ENCODE measurements at regions not wholly inside any gene's neighbourhood (a gene's known extent, or its start where the extent isn't known, plus 50 kb on each side); places are given as distances from the start of the nearest gene placed in this dataset.

DNA sequence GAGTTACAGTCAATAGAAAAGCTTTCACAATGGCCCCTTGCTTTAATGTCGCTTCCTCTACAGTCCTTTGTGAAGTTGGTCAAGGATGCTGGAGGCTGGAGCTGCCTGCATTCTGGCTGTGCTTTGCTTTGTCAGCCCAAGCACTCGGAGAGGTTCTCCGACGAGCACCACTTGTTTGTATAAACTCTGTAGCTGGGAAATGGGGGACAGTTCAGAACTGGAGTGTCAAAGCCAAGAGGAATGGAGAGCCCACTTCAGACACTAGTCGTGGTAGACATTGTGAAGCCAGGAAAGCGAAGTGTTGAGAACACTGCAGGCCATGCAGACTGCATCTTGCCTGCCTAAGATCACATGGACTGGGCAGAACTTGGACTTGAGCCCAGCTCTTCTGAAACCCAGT is 330.3 kb downstream of the GADD45G start:
- Histone ChIP-seq H3K79me2 (ENCODE audit: low read length) (no peaks in the 10 kb centered on the region), H3K4me1 (ENCODE audit: low read length) (no peaks in the 10 kb centered on the region), H3F3A (ENCODE audit: insufficient read depth, low read length) (no peaks in the 10 kb centered on the region), H3K4me2 (ENCODE audit: low read depth, low read length) (no peak overlapping the region), H3K9me3 (replicated peaks; ENCODE audit: insufficient read depth, low read length) (no peaks in the 10 kb centered on the region), H3K9ac (ENCODE audit: low read length) (no peak overlapping the region), H3K36me3 (replicated peaks; ENCODE audit: insufficient read depth, low read length) (no peaks in the 10 kb centered on the region), H3K27me3 (replicated peaks; ENCODE audit: insufficient read depth, low read length) (no peaks in the 10 kb centered on the region), H3K4me3 (ENCODE audit: low read length) (no peak overlapping the region), H3K9me2 (replicated peaks; ENCODE audit: insufficient read depth, low read length) (no peaks in the 10 kb centered on the region), H3K27ac (ENCODE audit: low read length) (no peak overlapping the region), H2AFZ (ENCODE audit: low read length) (no peak overlapping the region), H4K20me1 (ENCODE audit: insufficient read depth, low read length) (no peaks in the 10 kb centered on the region)
- DNase-seq: no peak
- TF ChIP-seq EZH2 (optimal IDR thresholded peaks at IDR 0.05; ENCODE audit: low read depth, low read length) (no peak), EZH2phosphoT487 (IDR thresholded peaks at IDR 0.05; ENCODE audit: low read length) (no peak)
- TF ChIP-seq, protein P1, sequence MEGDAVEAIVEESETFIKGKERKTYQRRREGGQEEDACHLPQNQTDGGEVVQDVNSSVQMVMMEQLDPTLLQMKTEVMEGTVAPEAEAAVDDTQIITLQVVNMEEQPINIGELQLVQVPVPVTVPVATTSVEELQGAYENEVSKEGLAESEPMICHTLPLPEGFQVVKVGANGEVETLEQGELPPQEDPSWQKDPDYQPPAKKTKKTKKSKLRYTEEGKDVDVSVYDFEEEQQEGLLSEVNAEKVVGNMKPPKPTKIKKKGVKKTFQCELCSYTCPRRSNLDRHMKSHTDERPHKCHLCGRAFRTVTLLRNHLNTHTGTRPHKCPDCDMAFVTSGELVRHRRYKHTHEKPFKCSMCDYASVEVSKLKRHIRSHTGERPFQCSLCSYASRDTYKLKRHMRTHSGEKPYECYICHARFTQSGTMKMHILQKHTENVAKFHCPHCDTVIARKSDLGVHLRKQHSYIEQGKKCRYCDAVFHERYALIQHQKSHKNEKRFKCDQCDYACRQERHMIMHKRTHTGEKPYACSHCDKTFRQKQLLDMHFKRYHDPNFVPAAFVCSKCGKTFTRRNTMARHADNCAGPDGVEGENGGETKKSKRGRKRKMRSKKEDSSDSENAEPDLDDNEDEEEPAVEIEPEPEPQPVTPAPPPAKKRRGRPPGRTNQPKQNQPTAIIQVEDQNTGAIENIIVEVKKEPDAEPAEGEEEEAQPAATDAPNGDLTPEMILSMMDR (IDR thresholded peaks at IDR 0.05; ENCODE audit: low read length): no peak

DNA sequence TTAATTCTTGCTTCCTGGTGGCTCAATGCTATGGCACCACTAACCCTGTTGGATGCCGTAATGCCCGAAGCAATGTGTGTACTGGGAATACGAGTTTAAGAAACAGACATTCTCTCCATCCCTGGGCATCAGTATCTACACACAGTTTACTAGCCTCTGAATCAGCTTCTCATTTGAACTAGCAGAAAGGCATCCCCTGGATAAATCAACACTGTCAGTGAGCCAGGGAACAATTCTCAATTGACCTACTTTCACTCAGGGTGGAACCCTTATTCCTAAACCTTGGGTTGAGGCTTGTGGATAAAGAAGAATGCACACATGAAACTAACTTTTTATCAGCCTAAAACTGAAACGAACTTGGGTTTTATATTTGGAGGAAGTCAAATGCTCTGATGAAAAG is 331.0 kb downstream of the GADD45G start:
- H3K9me2 ChIP-seq (replicated peaks; ENCODE audit: insufficient read depth, low read length): no peaks in the 10 kb centered on the region
- no peaks in the 10 kb centered on the region for H3F3A ChIP-seq (ENCODE audit: insufficient read depth, low read length)
- H3K4me1 ChIP-seq (ENCODE audit: low read length): no peaks in the 10 kb centered on the region
- H3K79me2 ChIP-seq (ENCODE audit: low read length): no peaks in the 10 kb centered on the region
- H3K36me3 ChIP-seq (replicated peaks; ENCODE audit: insufficient read depth, low read length): no peaks in the 10 kb centered on the region
- H3K4me2 ChIP-seq (ENCODE audit: low read depth, low read length): no peak overlapping the region
- H3K9ac ChIP-seq (ENCODE audit: low read length): no peak overlapping the region
- H4K20me1 ChIP-seq (ENCODE audit: insufficient read depth, low read length): no peaks in the 10 kb centered on the region
- H3K4me3 ChIP-seq (ENCODE audit: low read length): no peak overlapping the region
- no peak overlapping the region for H3K27ac ChIP-seq (ENCODE audit: low read length)
- H2AFZ ChIP-seq (ENCODE audit: low read length): no peak overlapping the region
- no peaks in the 10 kb centered on the region for H3K9me3 ChIP-seq (replicated peaks; ENCODE audit: insufficient read depth, low read length)
- DNase-seq: no peak
- H3K27me3 ChIP-seq (replicated peaks; ENCODE audit: insufficient read depth, low read length): no peaks in the 10 kb centered on the region
- TF ChIP-seq EZH2phosphoT487 (IDR thresholded peaks at IDR 0.05; ENCODE audit: low read length) (no peak), EZH2 (optimal IDR thresholded peaks at IDR 0.05; ENCODE audit: low read depth, low read length) (no peak)
- TF ChIP-seq, protein P1 (IDR thresholded peaks at IDR 0.05; ENCODE audit: low read length): no peak

DNA sequence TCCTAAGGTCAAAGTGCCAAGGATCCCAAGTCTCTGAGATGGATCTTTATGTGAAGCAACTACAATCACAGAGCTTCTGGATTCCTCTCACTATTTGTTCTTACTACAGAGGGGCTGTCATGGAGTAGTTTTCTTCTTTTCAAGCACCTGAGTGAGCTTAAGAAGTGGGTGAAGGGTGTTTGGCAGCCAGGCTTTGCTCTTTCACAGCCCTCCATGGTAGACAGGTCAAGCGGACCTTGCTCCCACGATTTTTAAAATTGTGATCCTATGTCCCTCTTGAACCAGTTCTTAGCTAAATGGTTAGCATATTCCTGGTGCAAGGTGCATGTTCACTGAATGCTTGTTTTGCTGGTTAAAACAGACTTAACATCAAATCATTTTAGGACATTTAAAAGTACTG is 332.2 kb downstream of the GADD45G start:
- Histone ChIP-seq H4K20me1 (ENCODE audit: insufficient read depth, low read length) (no peaks in the 10 kb centered on the region), H3K27me3 (replicated peaks; ENCODE audit: insufficient read depth, low read length) (no peaks in the 10 kb centered on the region), H3K9me3 (replicated peaks; ENCODE audit: insufficient read depth, low read length) (no peaks in the 10 kb centered on the region), H3K4me3 (ENCODE audit: low read length) (no peak overlapping the region), H3K4me2 (ENCODE audit: low read depth, low read length) (no peak overlapping the region), H3K4me1 (ENCODE audit: low read length) (peaks cover 7% of the 10 kb centered on the region; the same call in 1 of the 2 replicates), H3K9me2 (replicated peaks; ENCODE audit: insufficient read depth, low read length) (no peaks in the 10 kb centered on the region), H3K27ac (ENCODE audit: low read length) (no peak overlapping the region), H3K9ac (ENCODE audit: low read length) (no peak overlapping the region), H3F3A (ENCODE audit: insufficient read depth, low read length) (no peaks in the 10 kb centered on the region), H2AFZ (ENCODE audit: low read length) (no peak overlapping the region), H3K36me3 (replicated peaks; ENCODE audit: insufficient read depth, low read length) (no peaks in the 10 kb centered on the region), H3K79me2 (ENCODE audit: low read length) (no peaks in the 10 kb centered on the region)
- DNase-seq: no peak
- TF ChIP-seq, protein P1 (IDR thresholded peaks at IDR 0.05; ENCODE audit: low read length): no peak
- TF ChIP-seq EZH2 (optimal IDR thresholded peaks at IDR 0.05; ENCODE audit: low read depth, low read length) (no peak), EZH2phosphoT487 (IDR thresholded peaks at IDR 0.05; ENCODE audit: low read length) (no peak)
